GM04503 (cell line): ENCODE measurements at regions not wholly inside any gene's neighbourhood (a gene's known extent, or its start where the extent isn't known, plus 50 kb on each side); places are given as distances from the start of the nearest gene placed in this dataset.

Experiments
- DNase-seq: peaks from one replicate; pipeline ENCODE4 v3.0.0-alpha.2; 2012; ENCODE audit warnings: low read depth

DNA sequence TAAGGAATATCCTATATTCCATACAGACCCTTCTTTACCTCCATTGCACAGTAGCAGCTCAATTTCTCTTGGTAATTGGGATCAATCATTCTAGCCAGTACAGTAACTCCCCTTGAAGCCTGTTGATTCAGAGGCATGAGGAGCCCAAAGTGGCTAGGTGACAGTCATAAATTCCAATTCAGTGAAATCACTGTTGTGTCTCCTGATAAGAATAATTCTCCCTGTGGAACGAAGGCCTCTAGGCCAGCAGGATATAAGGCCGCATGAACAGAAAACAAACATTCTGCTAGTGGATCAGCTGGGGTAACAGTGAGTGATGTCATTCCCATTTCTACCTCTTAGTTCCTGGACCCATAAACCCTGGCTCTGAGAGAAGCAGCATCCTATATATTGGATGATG is 696.3 kb downstream of the NR2F2 start:
- DNase-seq = no peak

- DNase-seq = no peak
These were observed 697.3 kb downstream of the NR2F2 start for GRCh38 chr15:97027772-97028171.

- DNase-seq = no peak
These were observed 699.8 kb downstream of the NR2F2 start for GRCh38 chr15:97030251-97030650.

DNA sequence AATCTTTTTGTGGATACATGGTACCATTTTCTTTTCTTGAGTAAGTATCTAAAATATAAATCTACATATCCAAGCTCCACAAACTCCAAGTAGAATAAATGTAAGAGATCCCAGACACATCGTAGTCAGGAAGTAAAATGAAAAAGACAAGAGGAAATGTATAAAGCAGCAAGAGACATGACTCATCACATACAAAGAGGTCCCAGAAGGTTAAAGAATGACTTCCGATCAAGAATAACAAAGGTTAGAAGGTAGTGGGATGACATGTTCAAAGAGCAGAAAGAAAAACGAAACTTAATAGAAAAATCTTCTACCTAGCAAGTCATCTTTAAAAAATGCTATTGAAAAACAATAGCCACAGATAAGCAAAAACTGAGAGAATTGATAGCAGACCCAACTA is 705.8 kb downstream of the NR2F2 start:
- DNase-seq = no peak

DNA sequence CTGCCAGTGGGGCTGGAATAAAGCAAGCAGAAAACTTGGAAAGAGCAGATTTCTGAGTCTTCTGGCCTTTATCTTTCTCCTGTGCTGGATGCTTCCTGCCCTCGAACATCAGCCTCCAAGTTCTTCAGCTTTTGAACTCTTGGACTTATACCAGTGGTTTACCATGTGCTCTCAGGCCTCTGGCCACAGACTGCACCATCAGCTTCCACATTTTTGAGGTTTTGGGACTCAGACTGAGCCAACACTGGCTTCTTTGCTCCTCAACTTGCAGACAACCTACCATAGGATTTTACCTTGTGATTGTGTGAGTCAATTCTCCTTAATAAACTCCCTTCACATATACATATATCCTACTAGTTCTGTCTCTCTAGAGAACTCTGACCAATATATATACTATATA is 706.6 kb downstream of the NR2F2 start:
- DNase-seq = no peak

DNA sequence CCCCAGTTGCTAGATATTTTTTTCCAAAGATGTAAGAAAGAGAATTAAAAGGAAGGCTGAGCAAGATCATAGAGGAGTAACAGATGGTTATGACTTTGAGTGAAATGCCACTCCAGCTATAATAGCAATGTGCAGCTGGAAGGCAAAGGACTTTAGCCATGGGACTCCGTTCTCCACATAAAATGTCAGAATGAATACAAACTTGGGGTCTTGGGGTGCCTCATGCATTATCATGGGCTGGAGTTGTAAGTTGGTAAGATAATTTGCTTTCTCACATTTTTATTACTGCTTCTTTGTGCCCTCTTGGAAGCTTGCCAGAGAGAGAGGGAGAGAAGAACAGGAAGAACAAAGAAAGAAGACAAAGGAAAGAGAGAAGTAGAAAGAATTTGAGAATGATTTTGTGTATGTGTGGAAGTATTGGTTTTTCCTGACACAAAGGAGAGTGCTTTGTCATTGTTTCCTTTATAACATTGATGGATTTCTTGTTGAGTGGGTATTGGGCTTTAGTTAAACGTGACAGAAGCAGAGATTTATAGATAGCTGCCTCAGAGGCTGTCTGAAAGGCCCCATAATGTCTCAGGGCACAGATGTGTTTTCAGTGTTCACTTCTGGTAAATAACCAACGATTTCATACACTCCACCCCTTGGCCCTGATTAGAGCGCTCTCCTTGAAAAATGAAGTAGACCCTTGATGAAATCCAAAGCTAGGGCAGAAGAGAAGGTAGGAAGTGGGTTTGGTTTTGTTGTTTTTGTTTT is 715.3 kb downstream of the NR2F2 start:
- DNase-seq = no peak

GRCh38 chr15:97052513-97052912 is 722.0 kb downstream of the NR2F2 start:
- DNase-seq = no peak

DNA sequence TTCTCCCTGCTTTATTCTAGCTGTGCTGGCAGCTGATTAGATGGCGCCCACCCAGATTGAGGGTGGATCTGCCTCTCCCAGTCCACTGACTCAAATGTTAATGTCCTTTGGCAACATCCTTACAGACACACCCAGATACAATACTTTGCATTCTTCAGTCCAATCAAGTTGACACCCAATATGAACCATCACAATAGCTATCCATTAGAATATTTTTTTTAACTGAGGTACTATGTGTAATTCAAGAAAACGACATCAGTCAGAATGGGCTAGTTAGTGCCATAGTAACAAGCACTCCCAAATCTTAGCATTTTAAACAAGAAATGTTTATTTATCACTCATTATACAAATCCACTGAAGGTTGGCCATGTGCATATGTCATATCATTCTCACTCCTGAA is 723.1 kb downstream of the NR2F2 start:
- DNase-seq = no peak

GRCh38 chr15:97057503-97057902 is 727.0 kb downstream of the NR2F2 start:
- DNase-seq = no peak

DNA sequence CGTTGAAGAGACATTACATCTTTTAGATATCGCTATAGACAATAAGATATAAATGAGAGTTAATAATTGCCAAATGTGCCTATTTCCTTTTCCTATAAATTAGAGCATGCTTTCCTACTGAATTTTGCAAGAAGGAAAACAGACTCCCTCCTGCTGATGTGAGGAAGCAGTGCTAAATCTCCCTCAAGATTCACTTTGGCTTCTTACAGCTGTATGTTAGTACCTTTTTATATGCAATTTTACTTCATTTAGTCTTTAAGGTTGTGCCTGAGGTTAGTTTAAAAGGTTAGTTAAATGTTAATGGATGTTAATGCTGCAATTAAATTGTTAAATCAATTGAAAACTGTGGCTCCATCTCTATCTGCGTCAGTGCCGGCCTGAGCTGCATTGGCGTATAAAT is 728.8 kb downstream of the NR2F2 start:
- no peak for DNase-seq

- DNase-seq = no peak
These were observed 730.9 kb downstream of the NR2F2 start for GRCh38 chr15:97061392-97061791.

DNA sequence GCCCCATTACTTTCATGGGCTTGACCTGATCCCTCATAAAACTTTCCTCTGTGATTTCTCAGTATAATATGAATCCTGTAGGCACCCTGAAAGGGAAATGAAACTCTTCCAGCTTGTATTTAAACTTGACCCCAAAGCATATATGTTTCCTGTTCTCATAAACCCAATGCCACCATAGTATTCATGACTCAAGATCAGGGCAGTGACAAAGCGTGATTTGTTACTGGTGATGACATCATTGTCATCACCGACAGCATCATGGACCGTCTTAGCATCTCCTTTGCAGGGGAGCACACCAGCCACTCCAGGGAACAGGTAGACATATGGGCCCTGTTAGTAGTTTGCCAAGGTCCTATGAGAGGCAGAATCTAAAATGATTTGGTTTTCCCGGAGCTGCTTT is 741.2 kb downstream of the NR2F2 start:
- DNase-seq = no peak

GRCh38 chr15:97072545-97072944 is 742.0 kb downstream of the NR2F2 start:
- no peak for DNase-seq

- no peak for DNase-seq
These were observed 745.5 kb downstream of the NR2F2 start for GRCh38 chr15:97076011-97076410.

DNA sequence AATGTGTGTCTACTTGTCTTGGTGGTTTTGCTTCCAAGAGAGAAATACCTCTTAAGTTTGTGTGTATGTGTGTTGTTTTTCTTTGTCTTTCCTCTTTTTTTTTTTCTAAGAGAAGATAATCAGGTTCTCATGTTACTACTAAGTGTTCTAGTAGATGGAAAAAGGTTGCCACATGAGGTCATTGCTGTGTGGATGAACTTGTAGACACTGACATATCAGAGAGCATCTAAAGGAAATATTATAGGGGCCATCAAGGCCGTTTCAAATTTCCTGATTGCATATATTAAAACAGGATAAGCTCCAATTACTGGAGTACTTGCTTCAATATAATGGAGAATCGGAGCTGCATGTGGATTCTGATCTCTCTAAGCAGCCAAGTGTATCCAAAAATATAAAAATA is 747.5 kb downstream of the NR2F2 start:
- no peak for DNase-seq

DNA sequence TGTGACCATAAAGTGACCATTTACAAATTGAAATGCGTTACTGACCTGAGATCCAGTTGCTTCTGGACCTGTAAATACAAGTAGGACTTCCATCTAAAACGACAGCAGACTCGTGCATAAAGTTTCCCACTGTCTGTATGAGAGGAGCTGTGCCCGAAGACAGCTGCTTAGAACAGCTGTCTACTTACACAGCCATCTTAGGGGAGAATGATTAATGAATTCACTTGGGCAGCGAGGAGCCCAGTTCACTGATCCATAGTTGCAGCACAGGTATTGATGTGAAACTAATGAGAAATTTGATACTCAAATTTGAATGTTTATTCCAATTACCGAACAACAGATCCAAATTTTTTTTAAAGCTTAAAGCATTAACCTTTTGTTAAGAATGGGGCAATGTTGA is 748.1 kb downstream of the NR2F2 start:
- no peak for DNase-seq

DNA sequence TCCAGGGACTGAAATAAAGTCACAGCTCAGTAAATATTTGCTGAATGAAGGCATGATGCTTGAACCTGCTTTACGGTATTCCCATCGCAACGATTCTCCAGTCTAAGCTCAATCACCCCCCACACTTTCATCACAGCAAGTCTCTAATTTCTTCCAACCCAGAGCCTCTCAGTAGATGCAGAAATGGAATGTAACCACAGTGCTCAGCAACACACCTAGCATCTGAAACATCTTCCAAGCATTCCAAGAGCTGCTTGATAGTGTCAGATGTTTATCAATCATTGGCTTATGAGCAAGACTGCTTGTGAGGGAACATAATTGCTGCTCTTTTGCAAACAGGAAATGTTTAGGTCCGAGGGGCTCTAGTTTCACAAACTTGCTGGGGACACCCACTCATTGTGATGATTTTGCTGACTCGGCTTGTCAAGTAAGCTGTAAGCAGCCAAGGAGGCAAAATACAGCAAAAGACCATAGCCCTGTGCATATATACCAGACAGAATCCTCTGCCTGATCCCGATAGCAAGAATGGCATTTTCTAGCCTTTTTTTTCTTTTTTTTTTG is 751.2 kb downstream of the NR2F2 start:
- no peak for DNase-seq

GRCh38 chr15:97082830-97083229 is 752.3 kb downstream of the NR2F2 start:
- no peak for DNase-seq

DNA sequence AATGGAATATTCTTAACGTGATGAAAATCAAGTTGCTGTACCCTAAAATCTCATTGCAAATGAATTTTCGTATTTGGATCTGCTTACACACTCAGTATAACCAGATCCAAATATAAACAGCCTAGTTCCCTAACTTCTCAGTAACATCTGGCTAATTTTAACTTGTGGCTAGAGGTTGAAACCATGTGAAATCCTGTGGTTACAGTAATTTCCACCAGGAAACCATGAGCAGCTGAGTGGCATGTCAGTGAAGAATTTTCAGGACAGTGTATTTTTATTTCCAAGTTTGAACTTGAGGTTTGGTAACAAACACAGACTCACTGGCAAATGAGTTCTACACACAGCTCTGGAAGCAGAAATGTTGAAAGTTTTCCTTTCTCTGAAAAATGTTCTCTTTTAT is 754.1 kb downstream of the NR2F2 start:
- no peak for DNase-seq

GRCh38 chr15:97085731-97086130 is 755.2 kb downstream of the NR2F2 start:
- no peak for DNase-seq

GRCh38 chr15:97087006-97087741 is 756.7 kb downstream of the NR2F2 start:
- DNase-seq = no peak

GRCh38 chr15:97091093-97091492 is 760.6 kb downstream of the NR2F2 start:
- DNase-seq = no peak

DNA sequence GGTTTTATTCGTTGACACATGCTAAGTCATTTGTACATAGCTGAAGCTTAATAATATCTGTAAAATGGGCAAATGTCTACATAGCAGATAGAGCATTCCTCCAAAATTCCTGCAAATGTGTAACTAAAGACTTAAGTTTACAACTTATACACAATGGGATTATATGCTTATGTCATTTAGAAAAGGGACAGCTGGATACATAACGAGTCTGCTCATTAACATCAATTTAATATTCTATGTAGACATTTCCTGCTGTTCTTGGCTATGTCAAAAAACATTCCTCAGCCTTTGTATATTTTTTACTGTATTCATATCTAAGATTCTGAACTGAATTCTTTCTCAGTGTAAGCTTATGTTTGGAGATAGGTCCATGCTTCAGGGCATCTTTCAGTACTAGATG is 762.2 kb downstream of the NR2F2 start:
- DNase-seq = no peak
